ENCODE measurements at regions not wholly inside any gene's neighbourhood (a gene's known extent, or its start where the extent isn't known, plus 50 kb on each side); places are given as distances from the start of the nearest gene placed in this dataset.

- CTCF ChIA-PET, result no interaction called here
- BruUV-seq (replicated peaks), result no TSS peak
- TF ChIP-seq, protein P1, sequence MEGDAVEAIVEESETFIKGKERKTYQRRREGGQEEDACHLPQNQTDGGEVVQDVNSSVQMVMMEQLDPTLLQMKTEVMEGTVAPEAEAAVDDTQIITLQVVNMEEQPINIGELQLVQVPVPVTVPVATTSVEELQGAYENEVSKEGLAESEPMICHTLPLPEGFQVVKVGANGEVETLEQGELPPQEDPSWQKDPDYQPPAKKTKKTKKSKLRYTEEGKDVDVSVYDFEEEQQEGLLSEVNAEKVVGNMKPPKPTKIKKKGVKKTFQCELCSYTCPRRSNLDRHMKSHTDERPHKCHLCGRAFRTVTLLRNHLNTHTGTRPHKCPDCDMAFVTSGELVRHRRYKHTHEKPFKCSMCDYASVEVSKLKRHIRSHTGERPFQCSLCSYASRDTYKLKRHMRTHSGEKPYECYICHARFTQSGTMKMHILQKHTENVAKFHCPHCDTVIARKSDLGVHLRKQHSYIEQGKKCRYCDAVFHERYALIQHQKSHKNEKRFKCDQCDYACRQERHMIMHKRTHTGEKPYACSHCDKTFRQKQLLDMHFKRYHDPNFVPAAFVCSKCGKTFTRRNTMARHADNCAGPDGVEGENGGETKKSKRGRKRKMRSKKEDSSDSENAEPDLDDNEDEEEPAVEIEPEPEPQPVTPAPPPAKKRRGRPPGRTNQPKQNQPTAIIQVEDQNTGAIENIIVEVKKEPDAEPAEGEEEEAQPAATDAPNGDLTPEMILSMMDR (IDR thresholded peaks at IDR 0.05; ENCODE audit: insufficient read depth in 1 of 2, low read depth in 1 of 2, low read length in 1 of 2, severe bottlenecking in 1 of 2, unreplicated experiment in 1 of 2), result no peak
These were observed 393.3 kb downstream of the PPP3CA start for GRCh38 chr4:100954046-100954445.

DNA sequence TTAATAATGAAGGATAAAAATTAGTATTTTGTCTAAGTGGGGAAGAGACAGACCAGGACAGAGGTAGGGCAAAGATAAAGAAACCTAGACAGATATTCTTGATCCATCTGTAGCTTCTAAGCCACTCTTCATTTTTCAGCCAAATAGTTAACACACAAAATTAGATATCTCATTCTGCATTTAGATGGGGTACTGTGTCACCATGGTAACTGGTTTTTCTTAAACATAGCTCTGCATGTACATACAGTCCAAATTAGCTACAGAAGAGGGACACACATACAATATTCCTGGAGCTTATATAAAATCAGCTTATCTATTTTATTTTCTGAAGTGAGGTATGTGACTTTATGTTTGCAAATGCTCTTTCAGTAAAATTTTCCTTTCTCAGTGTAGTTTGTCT is 393.7 kb downstream of the PPP3CA start:
- Mint-ChIP-seq H3K27ac (ENCODE audit: unreplicated experiment) (no peak overlapping the region), H3K4me1 (ENCODE audit: low read depth, unreplicated experiment) (peaks cover 7% of the 10 kb centered on the region), H3K9me3 (ENCODE audit: unreplicated experiment) (no peaks in the 10 kb centered on the region), H3K36me3 (ENCODE audit: insufficient read depth, unreplicated experiment) (no peaks in the 10 kb centered on the region), H3K4me3 (ENCODE audit: unreplicated experiment) (no peak overlapping the region), H3K27me3 (ENCODE audit: insufficient read depth, unreplicated experiment) (no peaks in the 10 kb centered on the region)
- Histone ChIP-seq H3K36me3 (ENCODE audit: control insufficient read depth, insufficient read depth, low read length) (no peaks in the 10 kb centered on the region), H3K9me3 (no peaks in the 10 kb centered on the region), H3K4me3 (ENCODE audit: low read depth, low read length) (no peak overlapping the region), H3K27me3 (replicated peaks; ENCODE audit: control insufficient read depth, insufficient read depth, low read length) (no peaks in the 10 kb centered on the region), H3K4me1 (no peaks in the 10 kb centered on the region)
- TF ChIP-seq, protein P1 (IDR thresholded peaks at IDR 0.05; ENCODE audit: insufficient read depth in 1 of 2, low read depth in 1 of 2, low read length in 1 of 2, severe bottlenecking in 1 of 2, unreplicated experiment in 1 of 2), result no peak
- DNase-seq, result no peak
- intact Hi-C loops (cut with micrococcal nuclease; ENCODE audit: unreplicated experiment), result no loop called here
- ChIA-PET CTCF (no interaction called here), POLR2A (no interaction called here)
- BruUV-seq (replicated peaks), result no TSS peak

More at GRCh38 chr4:100954046-100954445, 393.3 kb downstream of the PPP3CA start:
- Histone ChIP-seq H3K4me1 (no peaks in the 10 kb centered on the region), H3K36me3 (ENCODE audit: control insufficient read depth, insufficient read depth, low read length) (no peaks in the 10 kb centered on the region), H3K27me3 (replicated peaks; ENCODE audit: control insufficient read depth, insufficient read depth, low read length) (no peaks in the 10 kb centered on the region), H3K4me3 (ENCODE audit: low read depth, low read length) (no peak overlapping the region), H3K9me3 (no peaks in the 10 kb centered on the region)
- Mint-ChIP-seq H3K4me1 (ENCODE audit: low read depth, unreplicated experiment) (peaks cover 7% of the 10 kb centered on the region), H3K36me3 (ENCODE audit: insufficient read depth, unreplicated experiment) (no peaks in the 10 kb centered on the region), H3K27me3 (ENCODE audit: insufficient read depth, unreplicated experiment) (no peaks in the 10 kb centered on the region), H3K27ac (ENCODE audit: unreplicated experiment) (no peak overlapping the region), H3K4me3 (ENCODE audit: unreplicated experiment) (no peak overlapping the region), H3K9me3 (ENCODE audit: unreplicated experiment) (no peaks in the 10 kb centered on the region)
- DNase-seq, result no peak
- intact Hi-C loops (cut with micrococcal nuclease; ENCODE audit: unreplicated experiment), result no loop called here
- POLR2A ChIA-PET, result no interaction called here

DNA sequence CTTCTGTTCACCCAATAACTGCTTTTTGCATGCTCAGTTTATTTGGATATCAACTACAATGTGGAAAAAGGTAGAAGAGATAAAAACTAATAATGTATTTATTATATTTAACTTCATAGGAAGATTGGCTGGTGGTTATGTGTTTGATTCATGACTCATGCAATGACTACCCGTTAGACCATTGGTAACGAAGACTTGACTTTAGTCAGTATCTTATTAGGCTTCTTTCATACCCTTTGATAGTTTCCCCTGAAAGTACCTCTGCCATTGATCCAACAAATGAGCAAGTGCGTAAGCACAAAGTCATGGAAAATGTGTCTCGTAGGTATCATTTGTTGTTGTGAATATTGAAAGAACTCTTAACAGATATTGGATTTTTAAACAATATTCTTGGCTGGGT is 394.7 kb downstream of the PPP3CA start:
- ChIA-PET POLR2A (no interaction called here), CTCF (no interaction called here)
- H3K4me1 Mint-ChIP-seq (ENCODE audit: low read depth, unreplicated experiment), result peaks cover 7% of the 10 kb centered on the region
- TF ChIP-seq, protein P1 (IDR thresholded peaks at IDR 0.05; ENCODE audit: insufficient read depth in 1 of 2, low read depth in 1 of 2, low read length in 1 of 2, severe bottlenecking in 1 of 2, unreplicated experiment in 1 of 2), result no peak
- DNase-seq, result no peak
- Histone ChIP-seq H3K9me3 (no peaks in the 10 kb centered on the region), H3K4me1 (no peaks in the 10 kb centered on the region), H3K27me3 (replicated peaks; ENCODE audit: control insufficient read depth, insufficient read depth, low read length) (no peaks in the 10 kb centered on the region), H3K4me3 (ENCODE audit: low read depth, low read length) (no peak overlapping the region), H3K36me3 (ENCODE audit: control insufficient read depth, insufficient read depth, low read length) (no peaks in the 10 kb centered on the region)
- no peak overlapping the region for H3K4me3 Mint-ChIP-seq (ENCODE audit: unreplicated experiment)
- intact Hi-C loops (cut with micrococcal nuclease; ENCODE audit: unreplicated experiment), result no loop called here
- no peaks in the 10 kb centered on the region for H3K36me3 Mint-ChIP-seq (ENCODE audit: insufficient read depth, unreplicated experiment)
- H3K9me3 Mint-ChIP-seq (ENCODE audit: unreplicated experiment), result no peaks in the 10 kb centered on the region
- H3K27ac Mint-ChIP-seq (ENCODE audit: unreplicated experiment), result no peak overlapping the region
- peaks cover 1% of the 10 kb centered on the region for H3K27me3 Mint-ChIP-seq (ENCODE audit: insufficient read depth, unreplicated experiment)
- BruUV-seq (replicated peaks), result no TSS peak

Measured in Caco-2 (cell line).